ENCODE measurements at regions not wholly inside any gene's neighbourhood (a gene's known extent, or its start where the extent isn't known, plus 50 kb on each side); places are given as distances from the start of the nearest gene placed in this dataset.
"Not testable (repeated sequence)": the region's sequence is repeated elsewhere in the genome, so short reads cannot be mapped to it uniquely, and the experiment has no call there.

- Histone ChIP-seq H3K27ac (ENCODE audit: insufficient read depth, low read depth, low read length) (no peak overlapping the region), H3K9me3 (replicated peaks; ENCODE audit: control insufficient read depth, insufficient read depth, low read length) (no peaks in the 10 kb centered on the region), H3K9ac (replicated peaks; ENCODE audit: extremely low read depth, insufficient read depth, low read length) (no peak overlapping the region), H3K79me2 (ENCODE audit: control insufficient read depth, insufficient read depth, low read length) (no peaks in the 10 kb centered on the region), H3K9me1 (replicated peaks; ENCODE audit: control insufficient read depth, extremely low read depth, insufficient read depth, low read length) (no peaks in the 10 kb centered on the region), H3K4me1 (ENCODE audit: control insufficient read depth, extremely low read depth, insufficient read depth, low read length) (no peaks in the 10 kb centered on the region), H3K36me3 (ENCODE audit: control insufficient read depth in 2 of 2, extremely low read depth in 1 of 2, insufficient read depth in 2 of 2, low read length in 2 of 2) (no peaks in the 10 kb centered on the region), H2AFZ (ENCODE audit: low read depth, low read length) (no peak overlapping the region), H3K4me3 (replicated peaks in 1 of 3; ENCODE audit: insufficient read depth in 1 of 3, low read depth in 1 of 3, low read length in 3 of 3) (no peak overlapping the region), H3K4me2 (ENCODE audit: insufficient read depth, low read length) (no peak overlapping the region), H4K20me1 (replicated peaks; ENCODE audit: control insufficient read depth, extremely low read depth, insufficient read depth, low read length) (no peaks in the 10 kb centered on the region), H3K27me3 (ENCODE audit: control insufficient read depth in 2 of 2, insufficient read depth in 2 of 2, low read length in 2 of 2) (no peaks in the 10 kb centered on the region)
- no peak for DNase-seq (ENCODE audit: low read depth, low spot score)
- intact Hi-C loops (cut with micrococcal nuclease) = no loop called here
- no peak for TF ChIP-seq MYC (IDR thresholded peaks at IDR 0.05; ENCODE audit: low read depth, low read length)
- no peak for TF ChIP-seq POLR2AphosphoS5 (IDR thresholded peaks at IDR 0.05; ENCODE audit: insufficient read depth, low read depth, low read length)
- TF ChIP-seq MAX (IDR thresholded peaks at IDR 0.05; ENCODE audit: insufficient read depth, insufficient read length) = no peak
- TF ChIP-seq CTCF (IDR thresholded peaks at IDR 0.05; ENCODE audit: extremely low read depth in 1 of 2, insufficient read depth in 1 of 2, low read depth in 1 of 2, low read length in 2 of 2) = no peak
- no peak for TF ChIP-seq GATA2 (IDR thresholded peaks at IDR 0.05; ENCODE audit: insufficient read depth, insufficient read length, low read depth, low read length)
- no peak for TF ChIP-seq POLR2A (IDR thresholded peaks at IDR 0.05; ENCODE audit: low read depth, low read length)
- TF ChIP-seq JUN (IDR thresholded peaks at IDR 0.05; ENCODE audit: borderline replicate concordance, insufficient read depth, insufficient read length, low read depth) = no peak
- no peak for TF ChIP-seq EZH2 (IDR thresholded peaks at IDR 0.05; ENCODE audit: borderline replicate concordance, low read depth, low read length, severe bottlenecking)
- TF ChIP-seq FOS (IDR thresholded peaks at IDR 0.05; ENCODE audit: borderline replicate concordance, insufficient read depth, low read length) = no peak
- POLR2A ChIA-PET = no interaction called here
- dilution Hi-C loops (cut with MboI; ENCODE audit: extremely low pct_ligation_motif_present, low sequenced_read_pairs) = no loop called here
- FAIRE-seq = no peak
- BruUV-seq (replicated peaks) = no TSS peak
- CTCF ChIA-PET = no interaction called here
Measured at GRCh38 chr5:108503986-108504385, 122.1 kb upstream of the FBXL17 start.

GRCh38 chr5:108495615-108496014 is 113.7 kb upstream of the FBXL17 start:
- FAIRE-seq; H3K4me3 ChIP-seq (replicated peaks in 1 of 3; ENCODE audit: insufficient read depth in 1 of 3, low read depth in 1 of 3, low read length in 3 of 3); CTCF ChIA-PET; H3K4me1 ChIP-seq (ENCODE audit: control insufficient read depth, extremely low read depth, insufficient read depth, low read length); H3K79me2 ChIP-seq (ENCODE audit: control insufficient read depth, insufficient read depth, low read length); H3K27me3 ChIP-seq (ENCODE audit: control insufficient read depth in 2 of 2, insufficient read depth in 2 of 2, low read length in 2 of 2); H4K20me1 ChIP-seq (replicated peaks; ENCODE audit: control insufficient read depth, extremely low read depth, insufficient read depth, low read length); H3K27ac ChIP-seq (ENCODE audit: insufficient read depth, low read depth, low read length); dilution Hi-C loops (cut with MboI; ENCODE audit: extremely low pct_ligation_motif_present, low sequenced_read_pairs); H3K4me2 ChIP-seq (ENCODE audit: insufficient read depth, low read length); DNase-seq (ENCODE audit: low read depth, low spot score); H3K36me3 ChIP-seq (ENCODE audit: control insufficient read depth in 2 of 2, extremely low read depth in 1 of 2, insufficient read depth in 2 of 2, low read length in 2 of 2); H3K9me1 ChIP-seq (replicated peaks; ENCODE audit: control insufficient read depth, extremely low read depth, insufficient read depth, low read length); H3K9ac ChIP-seq (replicated peaks; ENCODE audit: extremely low read depth, insufficient read depth, low read length); H2AFZ ChIP-seq (ENCODE audit: low read depth, low read length); H3K9me3 ChIP-seq (replicated peaks; ENCODE audit: control insufficient read depth, insufficient read depth, low read length); POLR2A ChIA-PET; BruUV-seq (replicated peaks); intact Hi-C loops (cut with micrococcal nuclease): not testable (repeated sequence)

Data from endothelial cell of umbilical vein (primary cell).